ENCODE measurements at regions not wholly inside any gene's neighbourhood (a gene's known extent, or its start where the extent isn't known, plus 50 kb on each side); places are given as distances from the start of the nearest gene placed in this dataset.
A peak's percentile ranks its signal among the peaks of the same experiment; 100 is the strongest.

DNA sequence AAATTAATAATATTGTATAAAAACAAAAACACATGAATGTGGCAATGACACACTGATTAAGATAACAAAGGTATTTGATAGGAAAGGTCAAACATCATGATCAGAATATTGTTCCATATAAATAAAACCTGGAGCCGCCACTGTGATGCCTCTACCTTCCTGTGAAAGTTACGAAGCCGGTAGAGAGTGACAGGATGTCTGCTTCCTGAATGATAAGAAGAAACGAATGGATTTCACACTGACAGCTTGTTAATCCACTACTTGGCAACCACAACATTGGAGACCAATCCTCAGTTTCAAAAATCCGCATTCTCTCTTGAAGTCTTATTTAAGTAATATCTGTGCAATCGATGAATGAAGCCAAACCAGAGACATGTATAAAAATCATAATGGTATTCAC, 315.1 kb downstream of the HDGFL1 start:
- H3K4me3 ChIP-seq, result no peak overlapping the region
- H3K4me1 ChIP-seq, result peaks cover 0 to 22% of the 10 kb centered on the region in 2 donors
- H3K27me3 ChIP-seq, result no peaks in the 10 kb centered on the region
- no peak overlapping the region for H3K27ac ChIP-seq
- H3K9me3 ChIP-seq, result no peaks in the 10 kb centered on the region
- DNase-seq (ENCODE audit: low spot score), result no peak
- no peaks in the 10 kb centered on the region for H3K36me3 ChIP-seq
- TF ChIP-seq, protein P1, sequence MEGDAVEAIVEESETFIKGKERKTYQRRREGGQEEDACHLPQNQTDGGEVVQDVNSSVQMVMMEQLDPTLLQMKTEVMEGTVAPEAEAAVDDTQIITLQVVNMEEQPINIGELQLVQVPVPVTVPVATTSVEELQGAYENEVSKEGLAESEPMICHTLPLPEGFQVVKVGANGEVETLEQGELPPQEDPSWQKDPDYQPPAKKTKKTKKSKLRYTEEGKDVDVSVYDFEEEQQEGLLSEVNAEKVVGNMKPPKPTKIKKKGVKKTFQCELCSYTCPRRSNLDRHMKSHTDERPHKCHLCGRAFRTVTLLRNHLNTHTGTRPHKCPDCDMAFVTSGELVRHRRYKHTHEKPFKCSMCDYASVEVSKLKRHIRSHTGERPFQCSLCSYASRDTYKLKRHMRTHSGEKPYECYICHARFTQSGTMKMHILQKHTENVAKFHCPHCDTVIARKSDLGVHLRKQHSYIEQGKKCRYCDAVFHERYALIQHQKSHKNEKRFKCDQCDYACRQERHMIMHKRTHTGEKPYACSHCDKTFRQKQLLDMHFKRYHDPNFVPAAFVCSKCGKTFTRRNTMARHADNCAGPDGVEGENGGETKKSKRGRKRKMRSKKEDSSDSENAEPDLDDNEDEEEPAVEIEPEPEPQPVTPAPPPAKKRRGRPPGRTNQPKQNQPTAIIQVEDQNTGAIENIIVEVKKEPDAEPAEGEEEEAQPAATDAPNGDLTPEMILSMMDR (IDR thresholded peaks at IDR 0.05), result no peak

DNA sequence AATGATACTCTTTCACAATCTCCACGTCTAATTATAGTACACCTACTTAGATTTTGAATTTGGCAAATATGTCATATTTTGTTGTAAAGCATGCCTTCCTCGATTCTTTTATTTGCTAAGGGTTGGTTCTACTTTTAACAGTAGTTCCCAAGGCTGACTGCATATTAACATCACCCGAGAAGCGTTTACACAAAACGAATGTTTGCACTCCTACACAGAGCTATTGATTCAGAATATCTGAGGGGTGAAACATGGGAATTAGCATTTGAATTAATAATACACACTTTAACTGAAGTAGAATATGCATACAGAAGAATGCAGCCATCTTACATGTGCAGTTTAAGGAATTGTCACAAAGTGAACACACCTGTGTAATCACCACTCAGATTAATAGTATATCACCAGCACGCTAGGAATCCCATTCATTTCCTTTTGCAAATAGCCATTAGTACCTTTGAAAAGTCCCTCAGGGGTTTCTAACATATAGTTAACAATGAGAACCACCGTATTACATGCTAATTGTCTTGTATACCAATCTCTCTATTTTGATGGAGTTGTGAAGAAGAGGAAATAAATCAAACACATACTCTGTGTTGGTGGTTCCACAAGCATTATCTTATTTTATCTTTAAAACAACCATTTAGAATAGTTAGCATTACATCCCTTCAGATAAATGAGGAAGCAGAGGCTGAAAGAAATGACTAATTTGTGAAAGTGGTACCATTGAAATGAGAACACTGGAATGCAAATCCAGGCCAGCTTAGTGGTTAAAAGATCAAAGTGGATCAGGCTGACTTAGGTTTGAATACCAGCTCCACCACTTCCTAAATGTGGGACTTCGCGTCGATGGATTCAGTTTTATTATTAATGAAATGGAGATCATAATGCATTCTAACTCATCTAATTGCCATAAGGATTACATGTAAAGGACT, 317.6 kb downstream of the HDGFL1 start:
- peaks cover 0 to 8% of the 10 kb centered on the region in 2 donors for H3K4me1 ChIP-seq
- TF ChIP-seq, protein P1 (IDR thresholded peaks at IDR 0.05), result no peak
- H3K27ac ChIP-seq, result no peak overlapping the region
- no peak for DNase-seq (ENCODE audit: low spot score)
- H3K27me3 ChIP-seq, result no peaks in the 10 kb centered on the region
- no peaks in the 10 kb centered on the region for H3K36me3 ChIP-seq
- H3K9me3 ChIP-seq, result no peaks in the 10 kb centered on the region
- H3K4me3 ChIP-seq, result no peak overlapping the region

DNA sequence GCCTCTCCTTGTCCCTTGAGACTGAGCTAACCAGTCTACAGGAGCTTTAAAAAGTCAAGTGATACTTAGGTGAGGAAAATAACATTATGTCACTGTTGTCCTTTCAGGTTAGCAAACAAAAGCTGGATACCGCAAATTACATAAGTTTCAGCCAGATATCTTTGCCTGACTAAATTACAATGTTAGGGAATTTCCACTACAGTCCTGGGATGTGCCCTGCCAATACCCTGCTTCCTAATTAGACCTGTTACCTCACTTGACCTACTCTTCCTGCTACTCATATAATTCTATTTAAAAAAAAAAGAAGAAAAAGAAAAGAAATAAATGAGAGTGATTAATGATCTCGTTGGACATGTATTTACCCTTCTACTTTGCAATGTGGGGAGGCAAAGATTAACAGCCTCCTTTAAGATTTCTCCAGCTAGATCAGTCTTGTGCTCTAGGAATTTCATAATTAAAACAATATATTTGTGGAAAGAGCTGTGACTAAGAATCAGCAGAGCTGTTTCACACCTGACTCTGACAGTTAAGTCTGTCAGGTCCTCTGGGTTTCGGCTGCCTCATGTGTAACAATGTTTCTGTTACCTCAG, 318.9 kb downstream of the HDGFL1 start:
- TF ChIP-seq, protein P1 (IDR thresholded peaks at IDR 0.05), result no peak
- Histone ChIP-seq H3K27ac (no peak overlapping the region), H3K4me3 (no peak overlapping the region)

DNA sequence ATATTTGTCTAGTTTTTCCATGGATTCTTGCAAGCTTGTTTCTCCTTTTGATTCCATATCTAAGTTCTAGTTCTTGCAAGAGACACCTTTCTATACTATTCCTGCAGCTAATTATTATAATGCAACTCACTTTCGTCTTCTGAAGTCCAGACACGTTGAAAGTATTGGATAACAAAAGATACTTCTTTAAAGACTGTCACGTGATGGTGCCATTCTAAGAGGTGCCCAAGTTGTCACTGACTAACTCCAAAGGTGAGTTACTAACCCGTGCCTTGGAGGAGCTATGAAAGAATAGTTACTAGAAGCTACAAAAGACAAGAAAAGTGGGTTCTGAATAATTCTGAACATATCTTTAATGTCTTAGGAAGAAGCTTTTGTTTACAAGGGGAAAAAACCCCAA, 322.6 kb downstream of the HDGFL1 start:
- DNase-seq (ENCODE audit: low spot score), result no peak
- Histone ChIP-seq H3K9me3 (no peaks in the 10 kb centered on the region), H3K27ac (peak overlapping the region; percentile 36 to 49), H3K4me1 (peaks cover 0 to 7% of the 10 kb centered on the region in 2 donors), H3K36me3 (no peaks in the 10 kb centered on the region), H3K27me3 (no peaks in the 10 kb centered on the region), H3K4me3 (no peak overlapping the region)
- TF ChIP-seq, protein P1 (IDR thresholded peaks at IDR 0.05), result no peak

More for the DNA sequence above, 318.9 kb downstream of the HDGFL1 start:
- Histone ChIP-seq H3K9me3 (no peaks in the 10 kb centered on the region), H3K36me3 (no peaks in the 10 kb centered on the region), H3K27me3 (no peaks in the 10 kb centered on the region), H3K4me1 (peaks cover 0 to 14% of the 10 kb centered on the region in 2 donors)
- no peak for DNase-seq (ENCODE audit: low spot score)

DNA sequence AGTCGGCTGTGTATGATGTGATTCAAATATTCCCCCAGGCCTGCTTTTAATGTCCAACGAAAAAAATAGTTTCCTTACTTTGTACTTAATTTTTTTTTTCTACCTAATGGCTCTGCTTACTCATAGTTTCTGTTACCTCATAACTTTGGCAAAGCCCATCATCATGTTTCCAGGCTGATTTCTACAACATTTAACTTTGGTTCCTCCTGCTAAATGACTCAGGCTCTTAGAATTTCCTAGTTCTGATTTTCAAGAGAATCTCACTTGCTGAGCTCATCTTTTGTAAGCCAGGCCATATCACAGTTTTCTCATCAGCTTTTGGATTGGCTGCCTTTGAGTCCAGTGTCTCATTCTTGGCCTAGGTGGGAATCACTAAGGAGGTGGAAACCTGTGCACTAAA, 323.1 kb downstream of the HDGFL1 start:
- H3K4me1 ChIP-seq, result peaks cover 0 to 7% of the 10 kb centered on the region in 2 donors
- H3K27ac ChIP-seq, result peak overlapping the region; percentile 36 to 71
- TF ChIP-seq, protein P1 (IDR thresholded peaks at IDR 0.05), result no peak
- no peak for DNase-seq (ENCODE audit: low spot score)
- H3K36me3 ChIP-seq, result no peaks in the 10 kb centered on the region
- H3K9me3 ChIP-seq, result no peaks in the 10 kb centered on the region
- no peak overlapping the region for H3K4me3 ChIP-seq
- H3K27me3 ChIP-seq, result no peaks in the 10 kb centered on the region

Data from right atrium auricular region (tissue), 2 donors.